Spleen (tissue), 11 donors: ENCODE measurements at regions not wholly inside any gene's neighbourhood (a gene's known extent, or its start where the extent isn't known, plus 50 kb on each side); places are given as distances from the start of the nearest gene placed in this dataset.

Experiments
- DNase-seq: peaks from one replicate; pipeline ENCODE4 v3.0.0-alpha.2; 2020
- H3K27ac ChIP-seq, 8 donors: fragments of 200-600 bp; sonication (generic) in 7 of 8; 1 replicate in 4 of 8; 2 replicates in 4 of 8; pipeline versions ENCODE4 v1.5.0 to v1.8.0; 2016 to 2021; ENCODE audit warnings: inconsistent platforms in 4 of 8, mild to moderate bottlenecking in 4 of 8, moderate library complexity in 1 of 8
- H3K27me3 ChIP-seq, 7 donors: fragments of 200-600 bp; sonication (generic) in 6 of 7; replicated peaks in 1 of 7; 1 replicate in 4 of 7; 2 replicates in 3 of 7; pipeline versions ENCODE4 v1.5.0 to v1.8.0; 2016 to 2021; ENCODE audit warnings: inconsistent platforms in 3 of 7, mild to moderate bottlenecking in 1 of 7
- H3K36me3 ChIP-seq, 6 donors: fragments of 200-600 bp; sonication (generic) in 5 of 6; 1 replicate in 4 of 6; 2 replicates in 2 of 6; pipeline versions ENCODE4 v1.5.0 to v1.8.0; 2016 to 2021; ENCODE audit warnings: inconsistent platforms in 2 of 6
- H3K4me1 ChIP-seq, 6 donors: fragments of 200-600 bp; sonication (generic) in 5 of 6; 1 replicate in 3 of 6; 2 replicates in 3 of 6; pipeline versions ENCODE4 v1.5.0 to v1.8.0; 2016 to 2021; ENCODE audit warnings: inconsistent platforms in 3 of 6
- H3K4me3 ChIP-seq, 8 donors: fragments of 200-600 bp; sonication (generic) in 7 of 8; 1 replicate in 4 of 8; 2 replicates in 4 of 8; pipeline versions ENCODE4 v1.5.0 to v1.8.0; 2016 to 2021; ENCODE audit warnings: inconsistent platforms in 4 of 8, mild to moderate bottlenecking in 4 of 8, moderate library complexity in 2 of 8
- H3K9me3 ChIP-seq, 8 donors: fragments of 200-600 bp; sonication (generic) in 7 of 8; 1 replicate in 4 of 8; 2 replicates in 4 of 8; pipeline versions ENCODE4 v1.5.0 to v1.8.0; 2016 to 2021; ENCODE audit warnings: inconsistent platforms in 4 of 8
- POLR2A ChIP-seq, 3 donors: fragments of 450-650 bp; IDR thresholded peaks; one replicate each; pipeline ENCODE4 v1.5.1; 2017; ENCODE audit warnings: antibody characterized with exemption in 3 of 3, mild to moderate bottlenecking in 1 of 3
- POLR2AphosphoS5 ChIP-seq, 3 donors: sonication (generic); formaldehyde crosslinking; IDR thresholded peaks; one replicate each; pipeline ENCODE4 v1.5.1; 2017; ENCODE audit warnings: antibody characterized with exemption in 3 of 3
- WGBS, 5 donors: extraction: QIAGEN DNeasy Blood & Tissue Kit in 3 of 5; methylation state at CpG; one replicate each; pipeline versions ENCODE4 v1.1.5 to v1.1.7; 2013 to 2018; 5-methylcytosine and 5-hydroxymethylcytosine counted together
- intact Hi-C: fragments of 100-400 bp; cut with DNase I; formaldehyde crosslinking; loops from one replicate; pipeline ENCODE4 v1.15.0; 2023; ENCODE audit warnings: low total_unique reads
- TF ChIP-seq, protein P1 (sequence below), 11 experiments: fragments of 200-600 bp in 7 of 11; fragments of 450-650 bp in 4 of 11; sonication (generic) in 4 of 11; IDR thresholded peaks in 8 of 11; conservative IDR thresholded peaks in 3 of 11; 1 replicate in 7 of 11; 2 replicates in 4 of 11; pipeline versions ENCODE4 v1.4.0 to v1.8.0; 2016 to 2021; ENCODE audit warnings: antibody characterized with exemption in 11 of 11, inconsistent platforms in 4 of 11, mild to moderate bottlenecking in 1 of 11
- donor health status: healthy with polysubstance abuse.
- donor health status: DM: no; HTN: no; CAD: no; lungs with moderate emphysema.
- donor health status: DM: no; HTN: no; CAD: no.
- donor health status: Bipolar disorder and iron deficiency.
- donor health status: healthy.
- donor health status: DM: no; HTN: no; CAD: no.
- donor health status: DM: yes; HTN: yes; CAD: no.

- Histone ChIP-seq H3K4me3 (no peak overlapping the region), H3K4me1 (no peaks in the 10 kb centered on the region), H3K9me3 (peaks cover 0 to 3% (median 0%) of the 10 kb centered on the region in 8 donors), H3K27me3 (no peaks in the 10 kb centered on the region), H3K27ac (no peak overlapping the region), H3K36me3 (no peaks in the 10 kb centered on the region)
- 76 to 88% (median 83%) methylated on average over 4 of the region's 4 CpGs for WGBS, 5 donors
- DNase-seq: no peak
- intact Hi-C loops: no loop called here
- TF ChIP-seq, protein P1, sequence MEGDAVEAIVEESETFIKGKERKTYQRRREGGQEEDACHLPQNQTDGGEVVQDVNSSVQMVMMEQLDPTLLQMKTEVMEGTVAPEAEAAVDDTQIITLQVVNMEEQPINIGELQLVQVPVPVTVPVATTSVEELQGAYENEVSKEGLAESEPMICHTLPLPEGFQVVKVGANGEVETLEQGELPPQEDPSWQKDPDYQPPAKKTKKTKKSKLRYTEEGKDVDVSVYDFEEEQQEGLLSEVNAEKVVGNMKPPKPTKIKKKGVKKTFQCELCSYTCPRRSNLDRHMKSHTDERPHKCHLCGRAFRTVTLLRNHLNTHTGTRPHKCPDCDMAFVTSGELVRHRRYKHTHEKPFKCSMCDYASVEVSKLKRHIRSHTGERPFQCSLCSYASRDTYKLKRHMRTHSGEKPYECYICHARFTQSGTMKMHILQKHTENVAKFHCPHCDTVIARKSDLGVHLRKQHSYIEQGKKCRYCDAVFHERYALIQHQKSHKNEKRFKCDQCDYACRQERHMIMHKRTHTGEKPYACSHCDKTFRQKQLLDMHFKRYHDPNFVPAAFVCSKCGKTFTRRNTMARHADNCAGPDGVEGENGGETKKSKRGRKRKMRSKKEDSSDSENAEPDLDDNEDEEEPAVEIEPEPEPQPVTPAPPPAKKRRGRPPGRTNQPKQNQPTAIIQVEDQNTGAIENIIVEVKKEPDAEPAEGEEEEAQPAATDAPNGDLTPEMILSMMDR (IDR thresholded peaks at IDR 0.05 in 8 of 11, conservative IDR thresholded peaks at IDR 0.05 in 3 of 11): no peak
- TF ChIP-seq POLR2A (IDR thresholded peaks at IDR 0.05) (no peak), POLR2AphosphoS5 (IDR thresholded peaks at IDR 0.05) (no peak)
These were observed 155.6 kb downstream of the TSN start for GRCh38 chr2:121911036-121911435.

DNA sequence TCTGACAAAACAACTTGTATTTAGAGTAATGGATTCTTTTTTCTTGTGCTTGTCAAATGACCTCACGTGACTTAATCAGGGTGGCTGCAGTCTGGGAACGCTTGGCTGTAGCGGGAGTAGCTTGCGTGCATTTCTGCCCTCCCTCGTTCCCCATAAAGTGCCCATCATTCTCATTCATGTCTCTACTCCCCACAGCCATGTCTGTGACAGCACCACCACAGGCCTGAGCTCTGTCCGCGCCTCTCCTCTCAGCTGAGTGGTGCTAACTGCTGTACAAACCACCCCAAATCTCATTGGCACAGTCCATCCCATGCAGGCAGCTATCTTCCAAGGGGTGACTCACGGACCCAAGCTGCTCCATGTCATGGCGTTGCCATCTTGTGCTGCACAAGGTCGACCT, 161.7 kb downstream of the TSN start:
- intact Hi-C loops: no loop called here
- Histone ChIP-seq H3K9me3 (no peaks in the 10 kb centered on the region), H3K4me3 (no peak overlapping the region), H3K27me3 (no peaks in the 10 kb centered on the region), H3K4me1 (no peaks in the 10 kb centered on the region), H3K36me3 (no peaks in the 10 kb centered on the region), H3K27ac (no peak overlapping the region)
- DNase-seq: no peak
- no peak for TF ChIP-seq POLR2AphosphoS5 (IDR thresholded peaks at IDR 0.05)
- TF ChIP-seq, protein P1 (IDR thresholded peaks at IDR 0.05 in 8 of 11, conservative IDR thresholded peaks at IDR 0.05 in 3 of 11): no peak
- 77 to 82% (median 81%) methylated on average over 10 of the region's 10 CpGs for WGBS, 5 donors

DNA sequence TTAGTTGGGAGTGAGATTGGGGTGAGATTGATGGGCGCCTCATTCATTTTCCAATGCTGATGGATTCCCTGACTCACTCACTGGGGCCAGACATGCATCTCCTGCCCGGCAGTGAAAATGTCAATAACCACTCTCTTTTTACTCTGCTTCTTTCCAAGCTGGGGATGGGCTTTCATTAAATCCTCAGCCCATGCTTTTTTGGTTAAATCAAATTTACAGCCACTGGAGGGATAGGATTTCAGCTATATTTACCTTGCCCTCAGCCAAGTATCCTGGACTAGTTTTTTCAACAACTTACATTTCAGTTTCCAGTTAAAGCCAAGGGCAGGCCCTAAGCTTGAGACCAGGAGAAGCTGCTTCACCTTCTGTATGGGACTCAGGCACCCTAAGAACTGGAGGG, 162.8 kb downstream of the TSN start:
- no peak overlapping the region for H3K4me3 ChIP-seq
- H3K27ac ChIP-seq: no peak overlapping the region
- intact Hi-C loops: no loop called here
- H3K9me3 ChIP-seq: no peaks in the 10 kb centered on the region
- WGBS, 5 donors: 83 to 96% (median 92%) methylated on average over 2 of the region's 2 CpGs
- H3K27me3 ChIP-seq: no peaks in the 10 kb centered on the region
- TF ChIP-seq POLR2AphosphoS5 (IDR thresholded peaks at IDR 0.05) (no peak), POLR2A (IDR thresholded peaks at IDR 0.05) (no peak)
- TF ChIP-seq, protein P1 (IDR thresholded peaks at IDR 0.05 in 8 of 11, conservative IDR thresholded peaks at IDR 0.05 in 3 of 11): no peak
- no peaks in the 10 kb centered on the region for H3K4me1 ChIP-seq
- no peak for DNase-seq
- no peaks in the 10 kb centered on the region for H3K36me3 ChIP-seq

DNA sequence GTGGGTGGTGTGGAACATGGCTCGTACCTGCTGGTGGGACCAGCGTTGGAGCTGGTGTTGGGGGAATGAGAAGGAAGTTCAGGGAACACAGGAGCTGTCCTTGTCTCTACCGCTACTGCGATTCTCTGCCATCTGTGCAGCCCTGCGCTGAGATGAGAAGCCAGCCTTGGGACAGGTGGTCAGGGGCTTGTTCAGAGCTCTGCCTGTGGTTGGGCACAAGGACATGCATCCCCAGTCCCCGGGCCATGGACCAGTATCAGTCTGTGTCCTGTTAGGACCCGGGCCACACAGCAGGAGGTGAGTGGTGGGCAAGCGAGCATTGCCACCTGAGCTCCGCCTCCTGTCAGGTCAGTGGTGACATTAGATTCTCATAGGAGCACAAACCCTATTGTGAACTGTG, 164.4 kb downstream of the TSN start:
- H3K36me3 ChIP-seq: no peaks in the 10 kb centered on the region
- H3K27ac ChIP-seq: no peak overlapping the region
- WGBS, 5 donors: 85 to 95% (median 92%) methylated on average over 6 to 9 of the region's 9 CpGs
- intact Hi-C loops: no loop called here
- H3K27me3 ChIP-seq: no peaks in the 10 kb centered on the region
- no peaks in the 10 kb centered on the region for H3K9me3 ChIP-seq
- DNase-seq: no peak
- no peak overlapping the region for H3K4me3 ChIP-seq
- TF ChIP-seq POLR2AphosphoS5 (IDR thresholded peaks at IDR 0.05) (no peak), POLR2A (IDR thresholded peaks at IDR 0.05) (no peak)
- TF ChIP-seq, protein P1 (IDR thresholded peaks at IDR 0.05 in 8 of 11, conservative IDR thresholded peaks at IDR 0.05 in 3 of 11): no peak
- no peaks in the 10 kb centered on the region for H3K4me1 ChIP-seq
